Astrocyte of the spinal cord (primary cell): ENCODE measurements at regions not wholly inside any gene's neighbourhood (a gene's known extent, or its start where the extent isn't known, plus 50 kb on each side); places are given as distances from the start of the nearest gene placed in this dataset.
"Not testable (repeated sequence)": the region's sequence is repeated elsewhere in the genome, so short reads cannot be mapped to it uniquely, and the experiment has no call there.

Source experiments
- DNase-seq: peaks from one replicate; pipeline ENCODE4 v3.0.0; 2011; ENCODE audit warnings: low read depth, low spot score
- H3K4me3 ChIP-seq: 2 replicates; pipeline ENCODE4 v1.5.1; 2011; ENCODE audit warnings: low read depth, mild to moderate bottlenecking, low read length, moderate library complexity
- CTCF ChIP-seq: IDR thresholded peaks from 2 replicates; pipeline ENCODE4 v1.5.1; 2012; ENCODE audit warnings: low read depth, mild to moderate bottlenecking, low read length, inconsistent platforms
- in situ Hi-C: cut with HindIII; loops from 2 replicates; pipeline ENCODE4 v1.10.0; 2017; ENCODE audit warnings: low sequenced_read_pairs

DNA sequence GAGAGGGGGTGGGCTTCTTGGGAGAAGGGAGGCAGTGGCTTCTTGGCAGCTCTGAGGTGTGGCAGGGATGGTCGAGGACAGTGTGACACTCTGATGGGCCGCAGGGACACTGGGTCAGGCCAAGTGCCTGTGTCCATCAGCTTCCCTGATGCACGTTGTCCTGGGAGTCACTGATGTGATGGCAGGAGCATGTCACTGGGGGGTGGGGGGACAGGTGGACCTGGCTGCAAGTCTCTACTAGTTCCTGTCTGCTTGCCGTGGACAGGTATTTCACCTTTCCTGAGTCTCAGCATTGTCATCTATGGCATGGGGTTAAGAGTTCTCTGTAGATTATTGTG, 592.9 kb downstream of the TBC1D22A start:
- no peak for TF ChIP-seq CTCF
- in situ Hi-C loops, result no loop called here
- H3K4me3 ChIP-seq, result no peak overlapping the region
- DNase-seq, result no peak

DNA sequence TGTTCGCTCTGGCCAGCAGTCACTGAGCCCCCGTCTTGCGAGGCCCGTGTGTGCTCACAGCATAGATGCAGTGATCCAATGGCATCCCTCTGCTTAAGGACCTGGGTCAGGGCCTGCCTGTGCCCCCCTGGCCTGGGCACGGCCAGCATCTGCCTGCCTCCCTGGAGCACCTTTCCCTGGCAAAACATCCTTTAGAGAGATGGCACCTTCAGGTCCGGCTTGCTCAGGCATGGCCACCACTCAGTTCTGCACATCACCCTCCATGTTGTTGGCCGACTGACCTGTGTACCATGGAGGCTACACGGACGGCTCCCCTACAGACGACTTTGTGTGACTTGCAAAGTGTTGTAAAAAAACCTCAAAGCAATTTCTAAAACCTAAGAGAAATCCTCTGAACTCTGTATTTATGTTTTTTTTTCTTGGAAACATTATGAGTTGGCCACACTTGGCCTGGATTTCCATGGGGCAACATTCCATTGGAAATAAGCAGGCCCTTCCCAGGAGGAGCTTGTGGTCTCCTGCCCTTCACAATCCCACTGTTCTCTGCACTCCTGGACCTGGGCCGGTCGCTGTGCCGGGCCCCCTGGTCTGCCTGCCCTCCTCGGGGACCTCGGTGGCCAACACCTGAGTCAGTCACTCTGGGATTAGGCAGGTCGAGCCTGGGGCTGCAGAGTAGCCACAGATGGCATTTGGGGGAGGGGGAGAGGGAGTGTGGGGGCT, 592.4 kb downstream of the TBC1D22A start:
- DNase-seq, result no peak
- in situ Hi-C loops, result no loop called here

DNA sequence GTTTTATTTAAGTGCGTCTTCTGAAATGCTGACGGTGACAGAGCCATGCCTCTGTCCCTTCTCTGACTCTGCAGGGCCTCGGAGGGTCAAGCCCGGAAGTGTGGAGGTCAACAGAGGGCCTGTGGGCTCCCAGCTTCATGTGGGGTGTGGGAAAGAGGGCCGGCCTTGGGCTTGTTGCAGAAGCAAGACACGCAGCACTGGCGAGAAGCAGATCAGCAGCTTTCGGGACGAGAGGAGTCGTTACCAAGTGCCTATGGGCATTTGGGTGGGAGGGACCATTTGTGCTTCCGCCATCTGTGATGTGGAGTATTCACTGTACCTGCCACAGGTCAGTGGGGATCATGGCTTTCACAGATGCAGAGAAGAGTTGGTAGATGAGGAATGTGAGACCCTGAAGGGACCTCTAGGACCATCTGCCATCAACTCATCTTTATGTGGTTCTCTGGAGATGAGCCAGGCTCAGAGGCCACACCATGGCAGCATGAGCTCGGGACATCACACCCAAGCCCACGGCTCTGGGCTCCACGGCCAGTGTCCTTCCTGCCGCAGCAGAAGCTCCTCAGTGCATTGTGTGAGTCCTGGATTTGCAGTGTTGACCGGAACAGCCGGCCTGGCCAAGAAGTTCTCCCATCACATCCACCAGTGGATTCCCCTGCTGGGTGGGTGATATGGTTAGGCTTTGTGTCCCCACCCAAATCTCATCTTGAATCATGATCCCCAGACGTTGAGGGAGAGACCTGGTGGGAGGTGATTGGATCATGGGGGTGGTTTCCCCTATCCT, 590.7 kb downstream of the TBC1D22A start:
- in situ Hi-C loops, result no loop called here

More for the DNA sequence above, 592.4 kb downstream of the TBC1D22A start:
- no peak overlapping the region for H3K4me3 ChIP-seq
- no peak for TF ChIP-seq CTCF

DNA sequence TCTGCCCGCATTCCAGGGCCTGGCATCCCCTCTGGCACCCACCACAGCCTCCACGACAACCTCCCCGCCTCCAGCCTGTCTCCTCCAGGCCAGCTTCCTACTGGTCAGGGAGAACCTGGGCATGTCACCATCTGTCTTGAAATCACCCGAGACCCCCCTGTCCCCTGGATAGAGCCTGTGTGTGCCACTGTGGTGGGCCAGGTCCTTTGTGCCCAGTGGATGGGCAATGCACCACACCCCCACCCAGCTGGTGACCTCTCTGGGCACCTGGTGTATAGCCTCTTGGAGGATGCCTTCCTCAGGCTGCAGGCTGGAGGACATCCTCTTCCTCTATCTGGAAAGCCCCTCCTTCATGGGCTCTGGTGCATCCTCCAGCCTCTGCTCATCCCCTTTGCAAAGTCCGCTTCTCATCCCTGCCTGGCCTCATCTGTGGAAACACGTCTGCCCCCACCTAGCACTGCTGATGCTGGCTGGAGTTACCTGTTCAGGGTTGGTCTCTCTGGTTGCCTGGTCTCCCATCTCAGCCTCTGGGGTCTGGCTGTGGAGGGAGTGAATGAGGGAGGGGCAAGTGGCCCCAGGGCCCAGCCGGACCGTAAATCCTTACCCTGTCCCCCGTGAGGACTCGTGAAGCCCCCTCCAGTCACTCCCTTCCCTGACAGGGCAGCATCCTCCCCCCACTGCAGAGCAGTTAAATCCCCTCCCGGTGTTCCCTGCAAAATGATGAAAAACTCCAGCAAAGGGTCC, 589.6 kb downstream of the TBC1D22A start:
- in situ Hi-C loops, result no loop called here
- DNase-seq, result no peak
- TF ChIP-seq CTCF, result no peak
- no peak overlapping the region for H3K4me3 ChIP-seq

More for the DNA sequence above, 590.7 kb downstream of the TBC1D22A start:
- TF ChIP-seq CTCF, result no peak
- H3K4me3 ChIP-seq, result no peak overlapping the region
- DNase-seq, result no peak

- DNase-seq, in situ Hi-C loops, H3K4me3 ChIP-seq: not testable (repeated sequence)
Observed at GRCh38 chr22:47346287-47346686, 583.8 kb downstream of the TBC1D22A start.

- no peak overlapping the region for H3K4me3 ChIP-seq
- in situ Hi-C loops, result no loop called here
- no peak for DNase-seq
- TF ChIP-seq CTCF, result no peak
Observed at GRCh38 chr22:47345025-47345424, 582.6 kb downstream of the TBC1D22A start.
